Large intestine (tissue), 3 donors: ENCODE measurements at regions not wholly inside any gene's neighbourhood (a gene's known extent, or its start where the extent isn't known, plus 50 kb on each side); places are given as distances from the start of the nearest gene placed in this dataset.
"Not testable (repeated sequence)": the region's sequence is repeated elsewhere in the genome, so short reads cannot be mapped to it uniquely, and the experiment has no call there.

Experiments used
- DNase-seq, 2 donors: peaks; one replicate each; pipeline versions ENCODE4 v3.0.0 to v3.0.0-alpha.2; 2013
- H3K27ac ChIP-seq: one replicate; pipeline ENCODE4 v1.5.1; 2013; ENCODE audit warnings: low read length
- H3K27me3 ChIP-seq: 2 replicates; pipeline ENCODE4 v1.6.1; 2013; ENCODE audit warnings: low read length; ENCODE audit not compliant: control insufficient read depth, insufficient read depth
- H3K36me3 ChIP-seq: 2 replicates; pipeline ENCODE4 v1.6.1; 2013; ENCODE audit warnings: low read length; ENCODE audit not compliant: control insufficient read depth, insufficient read depth
- H3K4me1 ChIP-seq: one replicate; pipeline ENCODE4 v1.6.1; 2013; ENCODE audit warnings: low read length; ENCODE audit not compliant: control insufficient read depth, insufficient read depth
- H3K4me3 ChIP-seq: one replicate; pipeline ENCODE4 v1.5.1; 2013; ENCODE audit warnings: low read length
- H3K9me3 ChIP-seq: one replicate; pipeline ENCODE4 v1.6.1; 2013; ENCODE audit warnings: mild to moderate bottlenecking, low read depth, low read length, moderate library complexity; ENCODE audit not compliant: control insufficient read depth
- WGBS: methylation state at CpG from one replicate; pipeline ENCODE4 v1.1.5; 2013; ENCODE audit warnings: low lambda C conversion rate; ENCODE audit not compliant: insufficient coverage; 5-methylcytosine and 5-hydroxymethylcytosine counted together

DNA sequence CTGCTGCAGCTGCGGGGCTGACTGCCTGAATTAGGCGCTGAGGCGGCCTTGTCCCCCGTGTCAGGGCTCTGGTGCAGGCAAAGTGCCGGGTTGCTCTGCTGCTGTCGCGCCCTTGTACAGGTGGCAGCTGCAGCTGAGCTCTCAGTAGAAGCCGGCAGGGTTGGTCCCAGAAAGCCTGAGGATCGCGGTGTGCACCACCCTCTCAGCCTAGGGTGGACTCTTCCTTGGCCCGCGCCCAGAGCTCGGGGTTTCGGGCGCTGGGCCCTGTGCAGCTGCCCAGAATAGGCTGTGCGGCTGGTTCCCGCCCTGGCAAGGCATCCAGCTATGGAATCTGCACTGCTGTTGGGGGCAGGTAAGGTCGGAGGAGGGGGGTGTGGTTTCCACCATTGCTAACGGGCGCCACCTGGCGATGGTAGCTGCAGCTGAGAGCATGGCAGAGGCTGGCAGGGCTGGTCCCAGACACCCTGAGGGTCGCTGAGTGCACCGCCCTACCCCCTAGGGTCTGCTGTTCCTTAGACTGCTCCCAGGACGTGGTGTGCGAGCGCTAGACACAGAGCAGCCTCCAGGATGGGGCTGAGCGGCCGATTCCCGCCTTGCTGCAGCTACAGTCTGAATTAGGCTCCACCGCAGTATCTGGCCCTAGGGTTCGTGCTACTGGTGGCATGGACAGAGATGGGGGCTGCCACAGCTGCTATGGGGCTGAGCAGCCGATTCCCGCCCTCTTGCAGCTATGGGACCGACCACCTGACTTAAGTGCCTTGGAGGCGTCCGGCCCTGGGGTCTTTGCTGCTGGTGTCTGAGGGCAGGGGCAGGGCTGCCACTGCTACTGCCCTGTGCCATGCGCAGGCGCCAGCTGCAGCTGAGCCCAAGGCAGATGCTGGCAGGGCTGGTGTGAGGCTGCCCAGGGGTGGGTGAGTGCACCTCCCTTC, 145.0 kb downstream of the CCDC74A start:
- H3K4me3 ChIP-seq, H3K9me3 ChIP-seq, H3K27ac ChIP-seq, H3K36me3 ChIP-seq: not testable (repeated sequence)
- peak; percentile 59 to 68 for DNase-seq
- Histone ChIP-seq H3K4me1 (peaks cover 12% of the 10 kb centered on the region), H3K27me3 (peaks cover 36% of the 10 kb centered on the region)
- WGBS, result no CpG with 5 or more reads among the region's 38 CpGs

DNA sequence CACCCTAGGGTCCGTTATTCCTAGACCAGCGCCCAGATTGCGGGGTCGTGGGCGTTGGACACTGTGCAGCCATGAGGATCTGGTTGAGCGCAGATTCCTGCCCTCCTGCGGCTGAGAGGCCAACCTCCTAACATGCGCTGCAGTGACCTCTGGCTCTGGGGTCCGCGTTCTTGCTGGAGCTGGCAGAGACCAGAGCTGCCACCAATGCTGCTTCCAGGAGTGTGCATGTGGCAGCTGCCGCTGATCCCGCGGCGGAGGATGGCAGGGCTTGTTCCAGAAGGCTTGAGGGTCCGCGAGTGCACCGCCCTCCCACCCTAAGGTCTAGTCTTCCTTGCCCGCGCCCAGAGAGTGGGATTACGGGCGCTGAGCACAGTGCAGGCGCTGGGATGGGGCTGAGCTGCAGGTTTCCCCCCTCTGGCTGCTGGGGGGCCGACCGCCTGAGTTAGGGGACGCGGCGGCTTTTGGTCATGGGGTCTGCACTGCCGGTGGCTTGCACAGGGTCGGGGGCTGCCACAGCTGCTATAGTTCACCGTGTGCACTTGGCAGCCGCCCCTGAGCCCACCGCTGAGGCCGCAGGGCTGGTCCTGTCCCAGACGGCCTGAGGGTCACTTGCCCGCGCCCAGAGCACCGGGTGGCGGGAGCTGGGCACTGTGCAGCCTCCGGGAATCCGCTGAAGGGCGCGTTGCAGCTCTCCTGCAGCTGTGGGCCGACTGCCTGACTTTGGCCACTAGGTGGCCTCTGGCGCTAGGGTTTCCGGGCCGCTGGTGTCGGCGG, 145.9 kb downstream of the CCDC74A start:
- Histone ChIP-seq H3K4me3 (peak overlapping the region; percentile 10), H3K36me3 (no peaks in the 10 kb centered on the region), H3K9me3 (no peaks in the 10 kb centered on the region), H3K27ac (no peak overlapping the region), H3K27me3 (peaks cover 36% of the 10 kb centered on the region), H3K4me1 (peaks cover 12% of the 10 kb centered on the region)
- WGBS, result no CpG with 5 or more reads among the region's 48 CpGs
- peak; percentile 22 to 33 for DNase-seq

DNA sequence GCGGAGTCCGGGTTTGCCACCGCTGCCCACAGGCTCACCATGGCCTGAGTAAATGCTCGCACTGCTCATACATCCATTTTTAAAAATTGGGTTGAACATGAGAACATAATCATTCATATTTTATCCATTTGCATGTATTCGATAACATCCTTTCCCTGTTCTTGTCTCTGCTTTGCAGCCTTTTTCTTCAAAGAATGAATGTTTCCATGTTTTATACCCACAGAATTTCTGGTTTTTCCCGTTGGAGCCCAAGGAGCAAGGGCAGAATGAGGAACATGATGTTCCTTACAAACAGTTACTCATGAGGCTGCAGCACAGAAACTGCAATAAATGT, 146.5 kb downstream of the CCDC74A start:
- Histone ChIP-seq H3K4me3 (no peak overlapping the region), H3K4me1 (peaks cover 12% of the 10 kb centered on the region), H3K27me3 (peaks cover 36% of the 10 kb centered on the region), H3K9me3 (no peaks in the 10 kb centered on the region), H3K36me3 (no peaks in the 10 kb centered on the region), H3K27ac (no peak overlapping the region)
- DNase-seq, result no peak
- 13% methylated on average over 2 of the region's 6 CpGs for WGBS

DNA sequence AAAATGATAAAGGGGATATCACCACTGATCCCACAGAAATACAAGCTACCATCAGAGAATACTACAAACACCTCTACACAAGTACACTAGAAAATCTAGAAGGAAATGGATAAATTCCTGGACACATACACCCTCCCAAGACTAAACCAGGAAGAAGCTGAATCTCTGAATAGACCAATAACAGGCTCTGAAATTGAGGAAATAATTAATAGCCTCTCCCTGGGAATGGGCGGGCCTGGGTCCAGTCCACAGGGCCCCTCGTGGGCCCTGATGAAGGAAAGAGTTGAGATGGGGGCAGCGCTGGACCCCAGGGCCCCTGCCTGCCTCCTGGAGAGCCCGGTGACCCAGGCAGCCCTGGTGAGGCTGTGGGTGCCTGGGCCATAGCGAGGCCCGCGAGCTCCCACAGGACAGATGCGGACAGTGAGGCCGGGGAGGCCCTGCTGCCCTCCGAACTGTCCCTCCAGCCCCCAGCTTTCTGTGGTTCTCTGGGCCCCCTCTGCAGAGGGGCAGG, 154.0 kb downstream of the CCDC74A start:
- peak overlapping the region; percentile 74 for H3K4me3 ChIP-seq
- H3K9me3 ChIP-seq, H3K36me3 ChIP-seq, DNase-seq, H3K4me1 ChIP-seq: not testable (repeated sequence)
- H3K27me3 ChIP-seq, result peaks cover 10% of the 10 kb centered on the region
- H3K27ac ChIP-seq, result peak overlapping the region; percentile 53
- no CpG with 5 or more reads among the region's 10 CpGs for WGBS

DNA sequence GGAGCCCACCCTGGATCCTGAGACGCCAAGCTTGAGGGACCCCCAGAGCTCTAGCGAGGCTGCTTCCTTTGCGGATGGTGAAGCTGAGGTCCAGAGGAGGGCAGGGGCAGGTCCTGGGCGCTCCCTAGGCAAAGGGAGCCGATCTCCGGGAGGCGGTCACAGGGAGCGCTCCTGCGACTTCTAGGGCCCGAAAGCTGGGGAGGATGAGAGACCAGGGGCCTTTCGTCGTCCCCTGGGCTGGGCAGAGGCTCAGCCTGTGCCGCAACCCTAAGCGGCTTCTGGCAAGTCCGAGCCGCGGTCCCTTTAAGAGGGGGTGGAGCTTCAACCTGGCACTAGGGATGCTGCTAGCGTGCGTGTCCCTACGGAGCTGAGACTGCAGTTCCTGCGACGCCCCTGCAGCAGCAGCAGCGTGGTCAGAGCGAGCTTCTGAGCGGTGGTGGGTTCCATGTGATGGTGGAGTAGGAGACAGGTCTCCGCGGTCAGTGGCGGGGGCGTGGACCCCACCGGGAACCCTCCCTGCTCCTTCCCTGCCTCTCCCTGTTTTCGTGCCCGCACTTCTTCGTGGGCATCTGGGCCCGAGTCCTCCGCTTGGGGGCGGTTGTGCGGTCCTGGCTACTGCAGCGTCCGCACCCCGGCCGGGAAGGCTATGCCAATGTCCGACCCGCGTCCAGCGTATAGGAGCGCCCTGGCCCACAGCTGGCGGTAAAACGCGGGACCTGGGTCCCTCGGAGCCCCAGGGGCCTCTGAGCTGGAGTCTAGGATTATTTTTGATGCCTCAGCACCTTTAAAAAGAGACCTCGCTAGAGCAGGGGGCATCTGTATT, 154.6 kb downstream of the CCDC74A start:
- Histone ChIP-seq H3K9me3 (no peaks in the 10 kb centered on the region), H3K36me3 (no peaks in the 10 kb centered on the region), H3K4me1 (no peaks in the 10 kb centered on the region), H3K4me3 (peak overlapping the region; percentile 74), H3K27me3 (peaks cover 9% of the 10 kb centered on the region), H3K27ac (peak overlapping the region; percentile 53)
- WGBS, result 0% methylated on average over 1 of the region's 51 CpGs
- DNase-seq, result peak; percentile 52 to 90

DNA sequence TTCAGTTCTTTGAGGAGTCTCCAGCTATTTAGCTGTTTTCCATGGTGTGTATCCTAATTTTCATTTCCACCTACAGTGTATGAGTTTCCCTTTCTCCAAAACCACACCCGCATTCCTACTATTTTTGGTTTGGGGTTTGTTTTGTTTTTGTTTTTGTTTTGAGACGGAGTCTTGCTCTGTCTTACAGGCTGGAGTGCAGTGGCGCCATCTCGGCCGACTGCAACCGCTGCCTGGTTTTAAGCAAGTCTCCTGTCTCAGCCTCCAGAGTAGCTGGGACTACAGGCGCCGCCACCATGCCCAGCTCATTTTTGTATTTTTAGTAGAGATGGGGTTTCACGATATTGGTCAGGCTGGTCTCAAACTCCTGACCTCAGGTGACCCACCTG, 155.2 kb downstream of the CCDC74A start:
- Histone ChIP-seq H3K4me3 (peak overlapping the region; percentile 74), H3K27ac (peak overlapping the region; percentile 53)
- not testable (repeated sequence) for H3K4me1 ChIP-seq, H3K9me3 ChIP-seq, H3K36me3 ChIP-seq, H3K27me3 ChIP-seq
- 0% methylated on average over 1 of the region's 9 CpGs for WGBS
- peak in 1 of 2 donors; percentile 42 for DNase-seq

DNA sequence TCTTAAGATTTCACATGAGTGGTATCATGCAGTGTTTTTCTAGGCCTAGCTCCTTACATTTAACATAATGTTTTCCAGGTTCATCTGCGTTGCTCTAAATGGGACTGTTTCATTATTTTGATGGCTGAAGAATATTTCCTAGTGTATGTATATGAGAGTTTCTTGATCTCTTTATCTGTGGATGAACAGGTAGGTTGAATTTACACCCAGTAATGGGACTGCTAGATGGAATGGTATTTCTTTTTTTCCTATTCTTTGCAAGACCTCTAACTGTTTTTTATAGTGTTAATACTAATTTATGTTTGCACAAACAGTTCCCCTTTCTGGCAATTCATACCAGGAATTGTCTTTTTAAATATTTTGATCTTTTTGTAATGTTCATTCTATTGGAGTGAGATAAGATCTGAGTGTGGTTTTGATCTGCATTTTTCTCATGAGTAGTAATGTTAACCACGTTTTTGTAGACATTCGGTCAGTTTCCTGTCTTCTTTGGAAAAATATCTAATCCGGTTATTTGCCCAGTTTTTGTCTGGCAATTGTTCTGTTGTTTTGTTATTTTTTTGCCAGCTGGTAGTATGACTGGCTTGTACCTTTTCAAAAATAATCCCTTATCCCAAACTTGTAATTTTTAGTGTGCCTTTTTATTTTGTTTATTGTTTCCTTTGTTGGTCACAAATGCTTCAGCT, 157.1 kb downstream of the CCDC74A start:
- 71% methylated on average over 1 of the region's 4 CpGs for WGBS
- DNase-seq, H3K36me3 ChIP-seq, H3K9me3 ChIP-seq, H3K27me3 ChIP-seq, H3K27ac ChIP-seq, H3K4me1 ChIP-seq, H3K4me3 ChIP-seq: not testable (repeated sequence)

DNA sequence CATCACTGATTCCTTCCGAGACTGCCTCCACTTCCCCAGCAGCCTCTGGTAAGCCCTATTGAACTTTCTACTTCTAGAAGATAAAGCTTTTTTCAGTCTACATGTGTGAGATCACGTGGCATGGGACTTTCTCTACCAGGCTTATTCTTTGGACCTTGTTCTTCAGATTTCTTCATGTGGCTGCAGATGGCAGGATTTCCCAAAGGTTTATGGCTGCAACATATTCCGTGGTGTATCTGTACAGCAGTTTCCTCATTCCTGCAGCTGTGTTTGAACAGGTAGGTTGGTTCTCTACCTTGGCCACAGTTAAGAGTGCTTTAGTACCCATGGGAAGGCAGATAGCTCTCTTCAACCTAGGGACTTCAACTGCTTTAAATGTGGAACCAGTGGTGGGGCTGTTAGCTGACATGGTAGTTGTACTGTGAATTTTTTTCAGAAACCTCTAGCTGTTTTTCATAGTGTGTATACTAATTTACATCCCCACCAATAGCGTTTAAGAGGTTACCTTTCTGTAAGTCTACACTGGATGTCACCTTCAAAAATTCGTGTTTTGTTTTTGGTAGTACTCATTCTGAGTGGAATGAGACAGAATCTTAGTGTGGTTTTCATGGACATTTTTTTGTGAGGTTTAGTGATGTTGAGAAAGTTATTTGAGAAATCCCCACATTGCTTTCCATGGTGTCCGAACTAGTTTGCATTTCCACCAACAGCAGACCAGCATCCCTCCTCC, 158.6 kb downstream of the CCDC74A start:
- no CpG with 5 or more reads among the region's 6 CpGs for WGBS
- not testable (repeated sequence) for H3K27ac ChIP-seq, H3K4me3 ChIP-seq, H3K36me3 ChIP-seq, H3K9me3 ChIP-seq, H3K27me3 ChIP-seq, H3K4me1 ChIP-seq
- DNase-seq, result peak; percentile 88 to 97

DNA sequence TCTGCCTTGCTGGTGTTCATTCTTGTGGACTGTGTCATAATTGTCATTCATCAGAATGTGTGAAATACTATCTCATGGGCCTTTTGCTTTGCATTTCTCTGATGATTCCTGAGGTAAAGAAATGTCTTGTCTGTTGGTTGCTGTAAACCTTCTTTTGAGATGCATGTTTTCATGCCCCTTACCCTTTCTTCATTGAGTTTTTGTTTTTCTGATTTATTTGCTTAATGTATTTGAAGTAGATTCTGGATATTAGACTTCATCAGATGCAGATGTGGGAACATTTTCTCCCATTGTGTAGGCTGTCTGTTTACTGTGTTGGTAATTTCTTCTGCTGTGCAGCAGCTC, 159.2 kb downstream of the CCDC74A start:
- not testable (repeated sequence) for H3K4me3 ChIP-seq, H3K36me3 ChIP-seq, H3K27ac ChIP-seq, H3K9me3 ChIP-seq, H3K27me3 ChIP-seq, H3K4me1 ChIP-seq, DNase-seq
